Eye (tissue), 1 donor: ENCODE measurements at regions not wholly inside any gene's neighbourhood (a gene's known extent, or its start where the extent isn't known, plus 50 kb on each side); places are given as distances from the start of the nearest gene placed in this dataset.

ENCODE experiments used
- DNase-seq: peaks from one replicate; pipeline ENCODE4 v3.0.0-alpha.2; 2015

GRCh38 chr7:50160206-50160605 is 67.2 kb upstream of the ZPBP start:
- DNase-seq: no peak

GRCh38 chr7:50159154-50159553 is 66.1 kb upstream of the ZPBP start:
- no peak for DNase-seq

- no peak for DNase-seq
Observed at GRCh38 chr7:50156706-50157105, 63.7 kb upstream of the ZPBP start.

GRCh38 chr7:50156163-50156562 is 63.1 kb upstream of the ZPBP start:
- no peak for DNase-seq

GRCh38 chr7:50155755-50156154 is 62.7 kb upstream of the ZPBP start:
- no peak for DNase-seq

- DNase-seq: no peak
Observed at GRCh38 chr7:50153995-50154394, 60.9 kb upstream of the ZPBP start.

GRCh38 chr7:50153148-50153547 is 60.1 kb upstream of the ZPBP start:
- no peak for DNase-seq

- DNase-seq: no peak
Observed at GRCh38 chr7:50152486-50152885, 59.4 kb upstream of the ZPBP start.

- no peak for DNase-seq
Observed at GRCh38 chr7:50151661-50152060, 58.6 kb upstream of the ZPBP start.

- DNase-seq: no peak
Observed at GRCh38 chr7:50151001-50151400, 58.0 kb upstream of the ZPBP start.

GRCh38 chr7:50149369-50149768 is 56.3 kb upstream of the ZPBP start:
- no peak for DNase-seq

GRCh38 chr7:50147951-50148808 is 55.1 kb upstream of the ZPBP start:
- peak; percentile 26 for DNase-seq

- no peak for DNase-seq
Observed at GRCh38 chr7:50146692-50147091, 53.6 kb upstream of the ZPBP start.

- DNase-seq: no peak
Observed at GRCh38 chr7:50145801-50146338, 52.8 kb upstream of the ZPBP start.

GRCh38 chr7:50145226-50145625 is 52.2 kb upstream of the ZPBP start:
- DNase-seq: no peak
